Endothelial cell of umbilical vein (primary cell): ENCODE measurements at regions not wholly inside any gene's neighbourhood (a gene's known extent, or its start where the extent isn't known, plus 50 kb on each side); places are given as distances from the start of the nearest gene placed in this dataset.

Experiments
- BruUV-seq: library from RNA; stranded (reverse); fragments of 400-500 nt; replicated peaks from 2 replicates; lab custom pipeline; 2021; lab: Mats Ljungman, UMichigan
- CTCF ChIA-PET: fragments of 300-600, 350-600 bp; sonication (Branson Sonifier 250); formaldehyde crosslinking; loops from one replicate; lab custom pipeline; 2021; ENCODE audit warnings: antibody characterized with exemption, inconsistent platforms; lab: Charles Lee
- POLR2A ChIA-PET: fragments of 300-600, 350-600 bp; sonication (Branson Sonifier 250); formaldehyde crosslinking; loops from one replicate; lab custom pipeline; 2021; ENCODE audit warnings: antibody characterized with exemption, inconsistent platforms; lab: Charles Lee
- DNase-seq: peaks from one replicate; pipeline ENCODE4 v3.0.0-alpha.2; 2011; ENCODE audit warnings: low read depth, low spot score
- FAIRE-seq: peaks from 2 replicates; lab custom pipeline; 2011; peaks lifted over from hg19 to GRCh38; lab: Jason Lieb, UNC
- H2AFZ ChIP-seq: 2 replicates; pipeline ENCODE4 v1.6.0; 2012; ENCODE audit warnings: low read depth, low read length, control low read depth, inconsistent platforms
- H3K27ac ChIP-seq: 2 replicates; pipeline ENCODE4 v1.5.1; 2011; ENCODE audit warnings: low read depth, mild to moderate bottlenecking, control low read depth, low read length, moderate library complexity; ENCODE audit not compliant: insufficient read depth
- H3K27me3 ChIP-seq, 2 experiments: 2 replicates each; pipeline versions ENCODE4 v1.6.0 to v1.6.1; 2011; ENCODE audit warnings: low read length in 2 of 2, mixed read lengths in 1 of 2; ENCODE audit not compliant: control insufficient read depth in 2 of 2, insufficient read depth in 2 of 2
- H3K36me3 ChIP-seq, 2 experiments: 2 replicates in 1 of 2; 3 replicates in 1 of 2; pipeline ENCODE4 v1.5.1; 2011; ENCODE audit warnings: low read length in 2 of 2, mild to moderate bottlenecking in 1 of 2, moderate library complexity in 1 of 2; ENCODE audit not compliant: control insufficient read depth in 2 of 2, insufficient read depth in 2 of 2; ENCODE audit errors: extremely low read depth in 1 of 2
- H3K4me1 ChIP-seq: 3 replicates; pipeline ENCODE4 v1.5.1; 2011; ENCODE audit warnings: mild to moderate bottlenecking, low read length; ENCODE audit not compliant: control insufficient read depth, insufficient read depth; ENCODE audit errors: extremely low read depth
- H3K4me2 ChIP-seq: 2 replicates; pipeline ENCODE4 v1.6.1; 2011; ENCODE audit warnings: low read length, control low read depth, mixed read lengths; ENCODE audit not compliant: insufficient read depth
- H3K4me3 ChIP-seq, 3 experiments: fragments of 200-600 bp in 1 of 3; sonication (generic), shearing (Covaris generic) in 1 of 3; replicated peaks in 1 of 3; 2 replicates each; pipeline ENCODE4 v1.5.1; 2011 to 2016; ENCODE audit warnings: control low read depth in 3 of 3, low read length in 3 of 3, mild to moderate bottlenecking in 2 of 3, inconsistent platforms in 1 of 3, low read depth in 1 of 3, moderate library complexity in 1 of 3; ENCODE audit not compliant: insufficient read depth in 1 of 3
- H3K79me2 ChIP-seq: 2 replicates; pipeline ENCODE4 v1.6.0; 2012; ENCODE audit warnings: low read length, inconsistent platforms; ENCODE audit not compliant: control insufficient read depth, insufficient read depth
- H3K9ac ChIP-seq: replicated peaks from 2 replicates; pipeline ENCODE3; 2011; ENCODE audit warnings: low read length, control low read depth; ENCODE audit not compliant: insufficient read depth; ENCODE audit errors: extremely low read depth
- H3K9me1 ChIP-seq: replicated peaks from 3 replicates; pipeline ENCODE4 v1.6.0; 2011; ENCODE audit warnings: mild to moderate bottlenecking, low read length; ENCODE audit not compliant: control insufficient read depth, insufficient read depth; ENCODE audit errors: extremely low read depth
- H3K9me3 ChIP-seq: replicated peaks from 2 replicates; pipeline ENCODE4 v1.5.1; 2012; ENCODE audit warnings: low read length, inconsistent platforms; ENCODE audit not compliant: control insufficient read depth, insufficient read depth
- H4K20me1 ChIP-seq: replicated peaks from 2 replicates; pipeline ENCODE3; 2011; ENCODE audit warnings: mild to moderate bottlenecking, low read length; ENCODE audit not compliant: control insufficient read depth, insufficient read depth; ENCODE audit errors: extremely low read depth
- CTCF ChIP-seq, 2 donors: IDR thresholded peaks; 1 replicate in 1 of 2; 2 replicates in 1 of 2; pipeline ENCODE4 v1.5.1; 2011; ENCODE audit warnings: low read length in 2 of 2, mild to moderate bottlenecking in 2 of 2, moderate library complexity in 2 of 2, control low read depth in 1 of 2, inconsistent platforms in 1 of 2, low read depth in 1 of 2; ENCODE audit not compliant: insufficient read depth in 1 of 2; ENCODE audit errors: extremely low read depth in 1 of 2
- EZH2 ChIP-seq: IDR thresholded peaks from 2 replicates; pipeline ENCODE4 v1.6.1; 2012; ENCODE audit warnings: borderline replicate concordance, low read depth, mild to moderate bottlenecking, moderate library complexity, low read length, inconsistent platforms; ENCODE audit not compliant: severe bottlenecking
- FOS ChIP-seq: IDR thresholded peaks from 2 replicates; pipeline ENCODE4 v1.6.1; 2011; ENCODE audit warnings: mild to moderate bottlenecking, low read length, moderate library complexity, borderline replicate concordance; ENCODE audit not compliant: insufficient read depth
- GATA2 ChIP-seq: IDR thresholded peaks from 2 replicates; pipeline ENCODE4 v1.7.0; 2011; ENCODE audit warnings: low read depth, mild to moderate bottlenecking, moderate library complexity, mixed read lengths, low read length; ENCODE audit not compliant: insufficient read length, insufficient read depth
- JUN ChIP-seq: IDR thresholded peaks from 2 replicates; pipeline ENCODE4 v1.6.1; 2011; ENCODE audit warnings: borderline replicate concordance, low read depth; ENCODE audit not compliant: insufficient read length, insufficient read depth
- MAX ChIP-seq: IDR thresholded peaks from 2 replicates; pipeline ENCODE4 v1.6.1; 2011; ENCODE audit not compliant: insufficient read depth, insufficient read length
- MYC ChIP-seq: IDR thresholded peaks from one replicate; pipeline ENCODE4 v1.6.1; 2011; ENCODE audit warnings: mild to moderate bottlenecking, low read depth, low read length
- POLR2A ChIP-seq: IDR thresholded peaks from 2 replicates; pipeline ENCODE4 v1.6.1; 2012; ENCODE audit warnings: low read depth, mild to moderate bottlenecking, control low read depth, low read length
- dilution Hi-C: fragments of 300-500 bp; cut with MboI; formaldehyde crosslinking; loops from one replicate; pipeline ENCODE4 v1.15.0; 2019; ENCODE audit warnings: low sequenced_read_pairs; ENCODE audit not compliant: extremely low pct_ligation_motif_present
- intact Hi-C: fragments of 100-400 bp; cut with micrococcal nuclease; formaldehyde crosslinking; loops from one replicate; pipeline ENCODE4 v1.10.0; 2022

- no TSS peak for BruUV-seq
- H2AFZ ChIP-seq = no peak overlapping the region
- H3K27me3 ChIP-seq = peaks cover 0 to 7% of the 10 kb centered on the region in 2 experiments
- CTCF ChIA-PET = interaction anchor here (1.1 kb wide), 1 partner anchor 11 kb away, joined by 4 read pairs; no protein-coding TSS in a partner anchor
- H3K9ac ChIP-seq = no peak overlapping the region
- H3K9me3 ChIP-seq = no peaks in the 10 kb centered on the region
- H3K4me1 ChIP-seq = no peaks in the 10 kb centered on the region
- no peak overlapping the region for H3K27ac ChIP-seq
- no peak for FAIRE-seq
- dilution Hi-C loops (no loop called here), intact Hi-C loops (no loop called here)
- no peaks in the 10 kb centered on the region for H3K36me3 ChIP-seq
- no peaks in the 10 kb centered on the region for H3K79me2 ChIP-seq
- POLR2A ChIA-PET = no interaction called here
- no peaks in the 10 kb centered on the region for H4K20me1 ChIP-seq
- H3K4me3 ChIP-seq = no peak overlapping the region
- no peak overlapping the region for H3K4me2 ChIP-seq
- DNase-seq = no peak
- H3K9me1 ChIP-seq = no peaks in the 10 kb centered on the region
- TF ChIP-seq EZH2 (no peak), FOS (no peak), MYC (no peak), CTCF (IDR thresholded peaks at IDR 0.05; ENCODE audit: extremely low read depth in 1 of 2, insufficient read depth in 1 of 2, low read depth in 1 of 2, low read length in 2 of 2) (no peak)
Observed at GRCh38 chr17:77523540-77523939, 382.8 kb downstream of the SEC14L1 start.

- Histone ChIP-seq H3K4me3 (no peak overlapping the region), H3K4me1 (no peaks in the 10 kb centered on the region), H3K9ac (no peak overlapping the region), H3K4me2 (no peak overlapping the region), H2AFZ (no peak overlapping the region), H4K20me1 (no peaks in the 10 kb centered on the region), H3K27ac (no peak overlapping the region), H3K9me1 (no peaks in the 10 kb centered on the region), H3K9me3 (no peaks in the 10 kb centered on the region), H3K36me3 (no peaks in the 10 kb centered on the region), H3K79me2 (no peaks in the 10 kb centered on the region), H3K27me3 (peaks cover 3 to 16% of the 10 kb centered on the region in 2 experiments)
- dilution Hi-C loops (no loop called here), intact Hi-C loops (no loop called here)
- FAIRE-seq (no peak), DNase-seq (no peak)
- TF ChIP-seq JUN (no peak), MAX (no peak), CTCF (IDR thresholded peaks at IDR 0.05; ENCODE audit: extremely low read depth in 1 of 2, insufficient read depth in 1 of 2, low read depth in 1 of 2, low read length in 2 of 2) (no peak), GATA2 (no peak), FOS (no peak), POLR2A (no peak)
- no TSS peak for BruUV-seq
- CTCF ChIA-PET = no interaction called here
- POLR2A ChIA-PET = no interaction called here
Observed at GRCh38 chr17:77526259-77526711, 385.5 kb downstream of the SEC14L1 start.
